Activated CD4-positive, alpha-beta memory T cell treated with anti-CD3 and anti-CD28 coated beads for 36 hours (primary cell): ENCODE measurements at regions not wholly inside any gene's neighbourhood (a gene's known extent, or its start where the extent isn't known, plus 50 kb on each side); places are given as distances from the start of the nearest gene placed in this dataset.
"Not testable (repeated sequence)": the region's sequence is repeated elsewhere in the genome, so short reads cannot be mapped to it uniquely, and the experiment has no call there.

Source experiments
- CTCF ChIA-PET: fragments of 350-600 bp; sonication (Branson Sonifier 250); formaldehyde crosslinking; loops from one replicate; lab custom pipeline; 2021; ENCODE audit warnings: antibody characterized with exemption, inconsistent platforms; lab: Charles Lee
- POLR2A ChIA-PET: fragments of 350-600 bp; sonication (Branson Sonifier 250); formaldehyde crosslinking; loops from one replicate; lab custom pipeline; 2021; ENCODE audit warnings: antibody characterized with exemption; lab: Charles Lee
- DNase-seq: peaks from one replicate; pipeline ENCODE4 v3.0.0-alpha.2; 2020
- H3K27ac Mint-ChIP-seq: one replicate; pipeline ENCODE4 v1.8.0; 2021; ENCODE audit warnings: mixed read lengths
- H3K27me3 Mint-ChIP-seq: one replicate; pipeline ENCODE4 v1.8.0; 2021; ENCODE audit warnings: mixed read lengths
- H3K36me3 Mint-ChIP-seq: one replicate; pipeline ENCODE4 v1.8.0; 2021; ENCODE audit warnings: mixed read lengths
- H3K4me1 Mint-ChIP-seq: one replicate; pipeline ENCODE4 v1.8.0; 2021; ENCODE audit warnings: low read depth, mixed read lengths
- H3K4me3 Mint-ChIP-seq: one replicate; pipeline ENCODE4 v1.8.0; 2021; ENCODE audit warnings: mild to moderate bottlenecking, mixed read lengths
- H3K9me3 Mint-ChIP-seq: one replicate; pipeline ENCODE4 v1.8.0; 2021; ENCODE audit warnings: mixed read lengths
- intact Hi-C: fragments of 100-400 bp; cut with micrococcal nuclease; formaldehyde crosslinking; loops from one replicate; pipeline ENCODE4 v1.15.1; 2023

GRCh38 chr7:110407706-110408105 lies 683.2 kb upstream of the LRRN3 start:
- H3K9me3 Mint-ChIP-seq, result no peaks in the 10 kb centered on the region
- DNase-seq, result no peak
- no peak overlapping the region for H3K27ac Mint-ChIP-seq
- POLR2A ChIA-PET, result no interaction called here
- intact Hi-C loops, result no loop called here
- H3K27me3 Mint-ChIP-seq, result no peaks in the 10 kb centered on the region
- H3K4me3 Mint-ChIP-seq, result no peak overlapping the region
- no peaks in the 10 kb centered on the region for H3K36me3 Mint-ChIP-seq
- H3K4me1 Mint-ChIP-seq, result no peaks in the 10 kb centered on the region
- CTCF ChIA-PET, result no interaction called here

GRCh38 chr7:110412614-110413013 lies 678.3 kb upstream of the LRRN3 start:
- Mint-ChIP-seq H3K9me3 (no peaks in the 10 kb centered on the region), H3K4me1 (no peaks in the 10 kb centered on the region), H3K27ac (no peak overlapping the region), H3K36me3 (no peaks in the 10 kb centered on the region), H3K27me3 (no peaks in the 10 kb centered on the region), H3K4me3 (no peak overlapping the region)
- ChIA-PET CTCF (no interaction called here), POLR2A (no interaction called here)
- DNase-seq, result no peak
- intact Hi-C loops, result no loop called here

GRCh38 chr7:110413038-110413437 lies 677.9 kb upstream of the LRRN3 start:
- ChIA-PET CTCF (interaction anchor here (0.6 kb wide), 1 partner anchor 42 kb away, joined by 3 read pairs; no protein-coding TSS in a partner anchor), POLR2A (no interaction called here)
- Mint-ChIP-seq H3K4me3 (no peak overlapping the region), H3K27ac (no peak overlapping the region), H3K27me3 (no peaks in the 10 kb centered on the region), H3K4me1 (no peaks in the 10 kb centered on the region), H3K9me3 (no peaks in the 10 kb centered on the region), H3K36me3 (no peaks in the 10 kb centered on the region)
- intact Hi-C loops, result no loop called here
- no peak for DNase-seq

- Mint-ChIP-seq H3K9me3 (no peaks in the 10 kb centered on the region), H3K27me3 (no peaks in the 10 kb centered on the region), H3K27ac (no peak overlapping the region), H3K4me3 (no peak overlapping the region), H3K36me3 (no peaks in the 10 kb centered on the region), H3K4me1 (no peaks in the 10 kb centered on the region)
- ChIA-PET POLR2A (no interaction called here), CTCF (no interaction called here)
- no peak for DNase-seq
- intact Hi-C loops, result no loop called here
These were observed 673.3 kb upstream of the LRRN3 start for GRCh38 chr7:110417611-110418010.

- Mint-ChIP-seq H3K9me3 (no peaks in the 10 kb centered on the region), H3K36me3 (no peaks in the 10 kb centered on the region), H3K27me3 (no peaks in the 10 kb centered on the region), H3K4me3 (no peak overlapping the region), H3K4me1 (no peaks in the 10 kb centered on the region), H3K27ac (no peak overlapping the region)
- POLR2A ChIA-PET, result interaction anchor here (0.6 kb wide), 1 partner anchor 222 kb away, joined by 3 read pairs; no protein-coding TSS in a partner anchor
- CTCF ChIA-PET, result interaction anchor here (0.6 kb wide), 1 partner anchor 912 kb away, joined by 3 read pairs; no protein-coding TSS in a partner anchor
- intact Hi-C loops, result no loop called here
- no peak for DNase-seq
These were observed 672.2 kb upstream of the LRRN3 start for GRCh38 chr7:110418659-110419280.

GRCh38 chr7:110420788-110421187 lies 670.1 kb upstream of the LRRN3 start:
- Mint-ChIP-seq H3K36me3 (no peaks in the 10 kb centered on the region), H3K4me1 (no peaks in the 10 kb centered on the region), H3K4me3 (no peak overlapping the region), H3K27ac (no peak overlapping the region), H3K27me3 (no peaks in the 10 kb centered on the region), H3K9me3 (no peaks in the 10 kb centered on the region)
- no peak for DNase-seq
- intact Hi-C loops, result no loop called here
- CTCF ChIA-PET, result interaction anchor here (0.5 kb wide), 1 partner anchor 40 kb away, joined by 3 read pairs; no protein-coding TSS in a partner anchor
- POLR2A ChIA-PET, result no interaction called here

GRCh38 chr7:110421490-110422241 lies 669.3 kb upstream of the LRRN3 start:
- Mint-ChIP-seq H3K36me3 (no peaks in the 10 kb centered on the region), H3K4me3 (no peak overlapping the region), H3K27me3 (no peaks in the 10 kb centered on the region), H3K4me1 (no peaks in the 10 kb centered on the region), H3K27ac (no peak overlapping the region), H3K9me3 (no peaks in the 10 kb centered on the region)
- intact Hi-C loops, result no loop called here
- ChIA-PET CTCF (no interaction called here), POLR2A (no interaction called here)
- no peak for DNase-seq

GRCh38 chr7:110432061-110432553 lies 658.8 kb upstream of the LRRN3 start:
- intact Hi-C loops, result no loop called here
- CTCF ChIA-PET, result no interaction called here
- no peak overlapping the region for H3K4me3 Mint-ChIP-seq

GRCh38 chr7:110438926-110439325 lies 652.0 kb upstream of the LRRN3 start:
- DNase-seq, H3K27ac Mint-ChIP-seq, intact Hi-C loops, H3K9me3 Mint-ChIP-seq, H3K27me3 Mint-ChIP-seq, POLR2A ChIA-PET, H3K4me3 Mint-ChIP-seq, CTCF ChIA-PET, H3K4me1 Mint-ChIP-seq, H3K36me3 Mint-ChIP-seq: not testable (repeated sequence)

More at GRCh38 chr7:110432061-110432553, 658.8 kb upstream of the LRRN3 start:
- POLR2A ChIA-PET, result no interaction called here
- Mint-ChIP-seq H3K4me1 (no peaks in the 10 kb centered on the region), H3K27ac (no peak overlapping the region), H3K27me3 (no peaks in the 10 kb centered on the region), H3K9me3 (no peaks in the 10 kb centered on the region), H3K36me3 (no peaks in the 10 kb centered on the region)
- no peak for DNase-seq

- intact Hi-C loops, result no loop called here
- CTCF ChIA-PET, result no interaction called here
- POLR2A ChIA-PET, result no interaction called here
- DNase-seq, result peak; percentile 24
- Mint-ChIP-seq H3K9me3 (peaks cover 6% of the 10 kb centered on the region), H3K4me3 (no peak overlapping the region), H3K36me3 (no peaks in the 10 kb centered on the region), H3K4me1 (no peaks in the 10 kb centered on the region), H3K27me3 (no peaks in the 10 kb centered on the region), H3K27ac (no peak overlapping the region)
These were observed 648.5 kb upstream of the LRRN3 start for GRCh38 chr7:110442381-110442837.

GRCh38 chr7:110446658-110447057 lies 644.3 kb upstream of the LRRN3 start:
- H3K9me3 Mint-ChIP-seq, result no peaks in the 10 kb centered on the region
- no peak for DNase-seq
- no peak overlapping the region for H3K27ac Mint-ChIP-seq
- no peaks in the 10 kb centered on the region for H3K4me1 Mint-ChIP-seq
- peaks cover 1% of the 10 kb centered on the region for H3K27me3 Mint-ChIP-seq
- POLR2A ChIA-PET, result no interaction called here
- CTCF ChIA-PET, result no interaction called here
- intact Hi-C loops, result no loop called here
- H3K4me3 Mint-ChIP-seq, result no peak overlapping the region
- H3K36me3 Mint-ChIP-seq, result no peaks in the 10 kb centered on the region

GRCh38 chr7:110448918-110449317 lies 642.0 kb upstream of the LRRN3 start:
- Mint-ChIP-seq H3K36me3 (no peaks in the 10 kb centered on the region), H3K27me3 (peaks cover 1% of the 10 kb centered on the region), H3K9me3 (no peaks in the 10 kb centered on the region), H3K4me1 (no peaks in the 10 kb centered on the region), H3K4me3 (no peak overlapping the region), H3K27ac (no peak overlapping the region)
- ChIA-PET CTCF (no interaction called here), POLR2A (no interaction called here)
- intact Hi-C loops, result no loop called here
- DNase-seq, result no peak
